ENCODE measurements at regions not wholly inside any gene's neighbourhood (a gene's known extent, or its start where the extent isn't known, plus 50 kb on each side); places are given as distances from the start of the nearest gene placed in this dataset.
"Not testable (repeated sequence)": the region's sequence is repeated elsewhere in the genome, so short reads cannot be mapped to it uniquely, and the experiment has no call there.

- no peak for ATAC-seq (replicated peaks; ENCODE audit: extremely low read depth, poor library complexity, severe bottlenecking)
- no peak overlapping the region for H3K27ac Mint-ChIP-seq (ENCODE audit: low read depth)
- no peaks in the 10 kb centered on the region for H3K36me3 Mint-ChIP-seq (ENCODE audit: insufficient read depth)
- peaks cover 31% of the 10 kb centered on the region for H3K27me3 Mint-ChIP-seq
- H3K9me3 Mint-ChIP-seq: peaks cover 5% of the 10 kb centered on the region
- H3K4me3 Mint-ChIP-seq: no peak overlapping the region
- no peak for DNase-seq (ENCODE audit: low spot score in 2 of 2)
- no peaks in the 10 kb centered on the region for H3K4me1 Mint-ChIP-seq
Measured at GRCh38 chr3:17894434-17895060, 152.1 kb upstream of the TBC1D5 start.

GRCh38 chr3:17891139-17891856 is 148.9 kb upstream of the TBC1D5 start:
- Mint-ChIP-seq H3K27ac (ENCODE audit: low read depth) (no peak overlapping the region), H3K27me3 (peaks cover 49% of the 10 kb centered on the region), H3K36me3 (ENCODE audit: insufficient read depth) (no peaks in the 10 kb centered on the region), H3K9me3 (peaks cover 5% of the 10 kb centered on the region), H3K4me1 (no peaks in the 10 kb centered on the region), H3K4me3 (no peak overlapping the region)
- DNase-seq (ENCODE audit: low spot score in 2 of 2): no peak
- no peak for ATAC-seq (replicated peaks; ENCODE audit: extremely low read depth, poor library complexity, severe bottlenecking)

DNA sequence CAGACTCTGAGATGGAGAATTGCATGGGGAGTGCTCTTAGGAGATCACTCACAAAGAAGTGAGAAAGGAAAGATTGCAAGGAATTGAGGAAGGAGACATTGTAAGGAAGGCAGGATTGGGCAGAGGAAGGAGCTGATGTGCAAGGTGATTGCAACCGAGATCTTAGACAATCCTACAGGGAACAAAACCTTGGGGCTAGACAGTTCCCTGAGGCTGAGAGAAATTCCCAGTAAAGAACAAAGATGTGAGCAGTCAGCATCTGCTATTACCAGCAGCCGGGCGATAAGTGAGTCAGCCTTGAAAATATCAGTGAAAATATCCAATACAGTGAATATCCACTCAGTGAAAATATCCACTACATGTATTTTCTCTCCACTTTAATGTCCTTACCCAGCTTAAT is 143.6 kb upstream of the TBC1D5 start:
- ATAC-seq (replicated peaks; ENCODE audit: extremely low read depth, poor library complexity, severe bottlenecking): no peak
- Mint-ChIP-seq H3K27me3 (peaks cover 30% of the 10 kb centered on the region), H3K9me3 (no peaks in the 10 kb centered on the region), H3K27ac (ENCODE audit: low read depth) (no peak overlapping the region), H3K4me1 (no peaks in the 10 kb centered on the region), H3K36me3 (ENCODE audit: insufficient read depth) (no peaks in the 10 kb centered on the region), H3K4me3 (no peak overlapping the region)
- DNase-seq (ENCODE audit: low spot score in 2 of 2): no peak

GRCh38 chr3:17882981-17883380 is 140.6 kb upstream of the TBC1D5 start:
- H3K36me3 Mint-ChIP-seq (ENCODE audit: insufficient read depth): no peaks in the 10 kb centered on the region

GRCh38 chr3:17877299-17877698 is 134.9 kb upstream of the TBC1D5 start:
- Mint-ChIP-seq H3K4me1 (no peaks in the 10 kb centered on the region), H3K9me3 (no peaks in the 10 kb centered on the region), H3K36me3 (ENCODE audit: insufficient read depth) (no peaks in the 10 kb centered on the region), H3K27ac (ENCODE audit: low read depth) (no peak overlapping the region), H3K27me3 (peaks cover 24% of the 10 kb centered on the region), H3K4me3 (no peak overlapping the region)
- DNase-seq (ENCODE audit: low spot score in 2 of 2) (no peak), ATAC-seq (replicated peaks; ENCODE audit: extremely low read depth, poor library complexity, severe bottlenecking) (no peak)

More at GRCh38 chr3:17882981-17883380, 140.6 kb upstream of the TBC1D5 start:
- Mint-ChIP-seq H3K27me3 (peaks cover 20% of the 10 kb centered on the region), H3K9me3 (no peaks in the 10 kb centered on the region), H3K4me1 (no peaks in the 10 kb centered on the region), H3K4me3 (no peak overlapping the region), H3K27ac (ENCODE audit: low read depth) (no peak overlapping the region)
- no peak for DNase-seq (ENCODE audit: low spot score in 2 of 2)
- no peak for ATAC-seq (replicated peaks; ENCODE audit: extremely low read depth, poor library complexity, severe bottlenecking)

DNA sequence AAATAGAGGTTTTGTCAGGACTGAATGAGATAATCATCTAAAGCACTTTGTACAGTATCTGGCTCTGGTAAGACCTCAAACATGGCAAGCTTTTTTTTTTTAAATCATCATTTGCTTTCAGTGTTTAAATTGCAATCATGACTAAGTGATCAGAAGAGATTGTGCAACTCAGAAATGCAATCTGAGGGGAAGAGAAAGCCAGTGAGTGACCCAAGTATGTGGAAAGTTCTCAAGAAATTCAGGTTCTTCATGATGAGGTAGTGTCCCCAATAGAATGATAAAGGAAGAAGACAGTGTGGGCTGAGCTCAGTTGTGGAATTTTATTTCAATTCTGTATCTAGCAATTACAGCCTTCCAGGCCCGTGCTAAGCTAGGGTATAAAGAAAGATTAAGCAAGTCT is 132.2 kb upstream of the TBC1D5 start:
- H3K36me3 Mint-ChIP-seq (ENCODE audit: insufficient read depth): no peaks in the 10 kb centered on the region
- no peak overlapping the region for H3K4me3 Mint-ChIP-seq
- no peaks in the 10 kb centered on the region for H3K4me1 Mint-ChIP-seq
- H3K27me3 Mint-ChIP-seq: peaks cover 29% of the 10 kb centered on the region
- H3K9me3 Mint-ChIP-seq: no peaks in the 10 kb centered on the region
- H3K27ac Mint-ChIP-seq (ENCODE audit: low read depth): no peak overlapping the region
- no peak for ATAC-seq (replicated peaks; ENCODE audit: extremely low read depth, poor library complexity, severe bottlenecking)
- DNase-seq (ENCODE audit: low spot score in 2 of 2): no peak

GRCh38 chr3:17872457-17872856 is 130.0 kb upstream of the TBC1D5 start:
- Mint-ChIP-seq H3K27ac (ENCODE audit: low read depth) (no peak overlapping the region), H3K9me3 (no peaks in the 10 kb centered on the region), H3K4me1 (no peaks in the 10 kb centered on the region), H3K36me3 (ENCODE audit: insufficient read depth) (no peaks in the 10 kb centered on the region), H3K27me3 (peaks cover 44% of the 10 kb centered on the region), H3K4me3 (no peak overlapping the region)
- ATAC-seq (replicated peaks; ENCODE audit: extremely low read depth, poor library complexity, severe bottlenecking) (no peak), DNase-seq (ENCODE audit: low spot score in 2 of 2) (no peak)

GRCh38 chr3:17865631-17866030 is 123.2 kb upstream of the TBC1D5 start:
- H3K9me3 Mint-ChIP-seq: no peaks in the 10 kb centered on the region
- ATAC-seq (replicated peaks; ENCODE audit: extremely low read depth, poor library complexity, severe bottlenecking) (no peak), DNase-seq (ENCODE audit: low spot score in 2 of 2) (no peak)
- H3K27me3 Mint-ChIP-seq: peaks cover 49% of the 10 kb centered on the region
- no peaks in the 10 kb centered on the region for H3K36me3 Mint-ChIP-seq (ENCODE audit: insufficient read depth)
- no peaks in the 10 kb centered on the region for H3K4me1 Mint-ChIP-seq
- H3K27ac Mint-ChIP-seq (ENCODE audit: low read depth): no peak overlapping the region
- no peak overlapping the region for H3K4me3 Mint-ChIP-seq

DNA sequence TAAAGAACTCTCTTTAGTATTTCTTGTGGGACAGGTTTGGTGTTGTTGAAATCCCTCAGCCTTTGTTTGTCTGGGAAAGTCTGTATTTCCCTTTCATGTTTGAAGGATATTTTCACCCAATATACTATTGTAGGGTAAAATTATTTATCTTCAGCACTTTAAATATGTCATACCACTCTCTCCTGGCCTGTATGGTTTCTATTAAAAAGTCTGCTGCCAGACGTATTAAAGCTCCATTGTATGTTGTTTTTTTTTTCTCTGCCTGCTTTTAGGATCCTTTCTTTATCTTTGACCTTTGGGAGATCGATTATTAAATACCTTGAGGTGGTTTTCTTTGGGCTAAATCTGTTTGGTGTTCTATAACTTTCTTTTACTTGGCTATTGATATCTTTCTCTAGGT is 119.0 kb upstream of the TBC1D5 start:
- Mint-ChIP-seq H3K9me3 (no peaks in the 10 kb centered on the region), H3K27me3 (peaks cover 47% of the 10 kb centered on the region), H3K36me3 (ENCODE audit: insufficient read depth) (no peaks in the 10 kb centered on the region), H3K4me3 (no peak overlapping the region), H3K4me1 (no peaks in the 10 kb centered on the region), H3K27ac (ENCODE audit: low read depth) (no peak overlapping the region)
- ATAC-seq (replicated peaks; ENCODE audit: extremely low read depth, poor library complexity, severe bottlenecking): no peak
- no peak for DNase-seq (ENCODE audit: low spot score in 2 of 2)

GRCh38 chr3:17860840-17861471 is 118.5 kb upstream of the TBC1D5 start:
- DNase-seq (ENCODE audit: low spot score in 2 of 2); H3K4me3 Mint-ChIP-seq; H3K4me1 Mint-ChIP-seq; H3K9me3 Mint-ChIP-seq; H3K27ac Mint-ChIP-seq (ENCODE audit: low read depth); ATAC-seq (replicated peaks; ENCODE audit: extremely low read depth, poor library complexity, severe bottlenecking); H3K36me3 Mint-ChIP-seq (ENCODE audit: insufficient read depth): not testable (repeated sequence)
- H3K27me3 Mint-ChIP-seq: peaks cover 47% of the 10 kb centered on the region

- no peaks in the 10 kb centered on the region for H3K36me3 Mint-ChIP-seq (ENCODE audit: insufficient read depth)
- no peak overlapping the region for H3K4me3 Mint-ChIP-seq
- H3K27ac Mint-ChIP-seq (ENCODE audit: low read depth): no peak overlapping the region
- ATAC-seq (replicated peaks; ENCODE audit: extremely low read depth, poor library complexity, severe bottlenecking): no peak
- peaks cover 32% of the 10 kb centered on the region for H3K27me3 Mint-ChIP-seq
- no peaks in the 10 kb centered on the region for H3K4me1 Mint-ChIP-seq
- DNase-seq (ENCODE audit: low spot score in 2 of 2): no peak
- H3K9me3 Mint-ChIP-seq: no peaks in the 10 kb centered on the region
Measured at GRCh38 chr3:17852217-17852616, 109.8 kb upstream of the TBC1D5 start.

DNA sequence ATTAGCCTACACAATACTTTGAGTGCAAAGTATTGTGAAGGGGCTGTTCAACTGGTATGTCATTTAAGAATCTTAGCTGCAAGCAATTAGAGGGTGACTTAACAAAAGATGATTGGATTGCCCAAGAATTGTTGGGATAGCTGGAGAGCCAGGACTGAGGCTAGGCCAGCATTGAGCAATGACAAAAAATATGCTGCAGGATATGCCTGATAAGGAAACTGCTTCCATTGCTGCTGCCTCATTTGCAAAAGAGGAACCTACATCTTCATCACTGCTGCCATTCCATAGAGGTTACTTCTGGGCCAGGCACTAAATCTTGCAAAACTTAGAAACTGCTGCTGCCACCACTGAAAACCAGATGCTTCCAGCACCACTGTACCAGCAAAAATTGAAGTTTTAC is 108.0 kb upstream of the TBC1D5 start:
- Mint-ChIP-seq H3K4me3 (no peak overlapping the region), H3K27me3 (peaks cover 28% of the 10 kb centered on the region), H3K4me1 (no peaks in the 10 kb centered on the region), H3K36me3 (ENCODE audit: insufficient read depth) (no peaks in the 10 kb centered on the region), H3K27ac (ENCODE audit: low read depth) (no peak overlapping the region), H3K9me3 (no peaks in the 10 kb centered on the region)
- DNase-seq (ENCODE audit: low spot score in 2 of 2) (no peak), ATAC-seq (replicated peaks; ENCODE audit: extremely low read depth, poor library complexity, severe bottlenecking) (no peak)

GRCh38 chr3:17848102-17848501 is 105.7 kb upstream of the TBC1D5 start:
- Mint-ChIP-seq H3K27me3 (peaks cover 15% of the 10 kb centered on the region), H3K4me1 (no peaks in the 10 kb centered on the region), H3K4me3 (no peak overlapping the region), H3K27ac (ENCODE audit: low read depth) (no peak overlapping the region), H3K36me3 (ENCODE audit: insufficient read depth) (no peaks in the 10 kb centered on the region), H3K9me3 (no peaks in the 10 kb centered on the region)
- ATAC-seq (replicated peaks; ENCODE audit: extremely low read depth, poor library complexity, severe bottlenecking): no peak
- no peak for DNase-seq (ENCODE audit: low spot score in 2 of 2)
